Muscle layer of duodenum (tissue), 2 donors: ENCODE measurements at regions not wholly inside any gene's neighbourhood (a gene's known extent, or its start where the extent isn't known, plus 50 kb on each side); places are given as distances from the start of the nearest gene placed in this dataset.

Experiments used
- H3K27ac ChIP-seq: one replicate; pipeline ENCODE4 v1.7.0; 2013; ENCODE audit warnings: mild to moderate bottlenecking, low read length
- H3K27me3 ChIP-seq: one replicate; pipeline ENCODE4 v1.7.0; 2013; ENCODE audit warnings: low read depth, mild to moderate bottlenecking, control low read depth, low read length
- H3K36me3 ChIP-seq, 2 donors: one replicate each; pipeline ENCODE4 v1.7.0; 2013; ENCODE audit warnings: low read length in 2 of 2, control low read depth in 1 of 2, mild to moderate bottlenecking in 1 of 2; ENCODE audit not compliant: insufficient read depth in 2 of 2, control insufficient read depth in 1 of 2
- H3K4me1 ChIP-seq, 2 donors: one replicate each; pipeline ENCODE4 v1.7.0; 2013; ENCODE audit warnings: low read length in 2 of 2, mild to moderate bottlenecking in 2 of 2, control low read depth in 1 of 2, moderate library complexity in 1 of 2; ENCODE audit not compliant: insufficient read depth in 2 of 2, control insufficient read depth in 1 of 2
- H3K4me3 ChIP-seq, 2 donors: one replicate each; pipeline ENCODE4 v1.7.0; 2013; ENCODE audit warnings: low read length in 2 of 2, low read depth in 1 of 2, mild to moderate bottlenecking in 1 of 2
- H3K9me3 ChIP-seq, 2 donors: one replicate each; pipeline ENCODE4 v1.7.0; 2013; ENCODE audit warnings: low read length in 2 of 2, control low read depth in 1 of 2, mild to moderate bottlenecking in 1 of 2; ENCODE audit not compliant: control insufficient read depth in 1 of 2
- donor health status: healthy.

GRCh38 chr12:67442896-67443295 is 173.7 kb downstream of the CAND1 start:
- Histone ChIP-seq H3K4me1 (peaks cover 7 to 12% of the 10 kb centered on the region in 2 donors), H3K4me3 (no peak overlapping the region), H3K36me3 (no peaks in the 10 kb centered on the region), H3K27ac (no peak overlapping the region), H3K9me3 (no peaks in the 10 kb centered on the region), H3K27me3 (no peaks in the 10 kb centered on the region)

- no peaks in the 10 kb centered on the region for H3K27me3 ChIP-seq
- H3K27ac ChIP-seq: no peak overlapping the region
- H3K4me3 ChIP-seq: no peak overlapping the region
- H3K9me3 ChIP-seq: no peaks in the 10 kb centered on the region
- no peaks in the 10 kb centered on the region for H3K36me3 ChIP-seq
- peaks cover 7 to 12% of the 10 kb centered on the region in 2 donors for H3K4me1 ChIP-seq
Observed at GRCh38 chr12:67444542-67444941, 175.4 kb downstream of the CAND1 start.

DNA sequence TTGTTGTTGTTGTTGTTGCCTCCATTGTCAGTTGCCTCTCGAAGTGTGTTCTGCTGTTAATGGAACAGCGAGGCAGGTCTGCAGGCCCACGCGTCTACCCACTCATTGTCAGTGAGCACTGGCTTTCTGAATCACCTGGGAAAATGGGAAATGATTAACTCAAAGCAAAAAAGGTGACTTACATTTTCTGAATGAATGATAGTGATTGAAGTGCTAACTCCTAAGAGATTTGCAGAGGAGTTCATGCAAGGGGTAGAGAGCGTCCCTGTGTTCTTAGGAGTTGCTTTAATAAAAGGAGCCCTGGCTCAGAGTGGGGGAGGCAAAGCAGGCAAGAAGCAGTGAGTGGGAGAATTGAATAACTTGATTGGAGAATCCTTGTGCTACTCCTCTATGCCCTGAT is 177.6 kb downstream of the CAND1 start:
- Histone ChIP-seq H3K36me3 (no peaks in the 10 kb centered on the region), H3K27ac (no peak overlapping the region), H3K4me1 (peaks cover 7 to 8% of the 10 kb centered on the region in 2 donors), H3K27me3 (no peaks in the 10 kb centered on the region), H3K4me3 (no peak overlapping the region), H3K9me3 (no peaks in the 10 kb centered on the region)

- no peak overlapping the region for H3K27ac ChIP-seq
- H3K9me3 ChIP-seq: no peaks in the 10 kb centered on the region
- no peaks in the 10 kb centered on the region for H3K36me3 ChIP-seq
- H3K27me3 ChIP-seq: no peaks in the 10 kb centered on the region
- no peak overlapping the region for H3K4me3 ChIP-seq
- H3K4me1 ChIP-seq: peaks cover 4 to 5% of the 10 kb centered on the region in 2 donors
Observed at GRCh38 chr12:67447180-67447579, 178.0 kb downstream of the CAND1 start.

GRCh38 chr12:67449591-67450052 is 180.5 kb downstream of the CAND1 start:
- Histone ChIP-seq H3K36me3 (no peaks in the 10 kb centered on the region), H3K4me1 (no peaks in the 10 kb centered on the region), H3K9me3 (no peaks in the 10 kb centered on the region), H3K4me3 (no peak overlapping the region), H3K27ac (no peak overlapping the region), H3K27me3 (no peaks in the 10 kb centered on the region)

GRCh38 chr12:67450441-67450840 is 181.3 kb downstream of the CAND1 start:
- H3K4me3 ChIP-seq: no peak overlapping the region
- H3K9me3 ChIP-seq: no peaks in the 10 kb centered on the region
- no peaks in the 10 kb centered on the region for H3K36me3 ChIP-seq
- no peaks in the 10 kb centered on the region for H3K27me3 ChIP-seq
- no peaks in the 10 kb centered on the region for H3K4me1 ChIP-seq
- H3K27ac ChIP-seq: no peak overlapping the region

- Histone ChIP-seq H3K27ac (no peak overlapping the region), H3K36me3 (no peaks in the 10 kb centered on the region), H3K9me3 (no peaks in the 10 kb centered on the region), H3K27me3 (no peaks in the 10 kb centered on the region), H3K4me3 (no peak overlapping the region), H3K4me1 (no peaks in the 10 kb centered on the region)
Observed at GRCh38 chr12:67451206-67451605, 182.0 kb downstream of the CAND1 start.

DNA sequence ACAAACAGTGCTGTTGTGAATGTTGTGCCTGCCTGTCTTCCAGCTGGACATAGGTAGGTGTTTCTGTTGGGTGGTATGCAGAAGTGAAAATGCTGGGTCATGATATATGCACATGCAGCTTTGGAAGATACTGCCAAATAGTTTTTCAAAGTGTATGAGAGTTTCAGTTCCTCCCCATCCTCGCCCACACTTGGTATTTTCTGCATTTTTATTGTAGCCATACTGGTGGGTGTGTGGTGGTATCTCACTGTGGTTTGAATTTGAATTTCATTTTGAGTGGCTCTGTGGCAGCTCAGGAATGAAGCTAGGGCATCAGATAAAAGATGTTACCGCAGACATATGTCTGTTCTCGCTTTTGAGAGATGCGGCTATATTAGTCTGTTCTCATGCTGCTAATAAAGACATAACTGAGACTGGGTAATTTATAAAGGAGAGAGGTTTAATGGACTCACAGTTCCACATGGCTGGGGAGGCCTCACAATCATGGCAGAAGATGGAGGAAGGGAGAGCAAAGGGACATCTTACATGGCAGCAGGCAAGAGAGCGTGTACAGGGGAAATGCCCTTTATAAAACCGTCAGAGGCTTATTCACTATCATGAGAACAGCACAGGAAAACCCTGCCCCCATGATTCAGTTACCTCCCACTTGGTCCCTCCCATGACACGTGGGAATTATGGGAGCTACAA is 183.1 kb downstream of the CAND1 start:
- H3K9me3 ChIP-seq: no peaks in the 10 kb centered on the region
- H3K27ac ChIP-seq: no peak overlapping the region
- H3K4me1 ChIP-seq: peaks cover 3 to 9% of the 10 kb centered on the region in 2 donors
- H3K36me3 ChIP-seq: no peaks in the 10 kb centered on the region
- no peak overlapping the region for H3K4me3 ChIP-seq
- H3K27me3 ChIP-seq: no peaks in the 10 kb centered on the region

DNA sequence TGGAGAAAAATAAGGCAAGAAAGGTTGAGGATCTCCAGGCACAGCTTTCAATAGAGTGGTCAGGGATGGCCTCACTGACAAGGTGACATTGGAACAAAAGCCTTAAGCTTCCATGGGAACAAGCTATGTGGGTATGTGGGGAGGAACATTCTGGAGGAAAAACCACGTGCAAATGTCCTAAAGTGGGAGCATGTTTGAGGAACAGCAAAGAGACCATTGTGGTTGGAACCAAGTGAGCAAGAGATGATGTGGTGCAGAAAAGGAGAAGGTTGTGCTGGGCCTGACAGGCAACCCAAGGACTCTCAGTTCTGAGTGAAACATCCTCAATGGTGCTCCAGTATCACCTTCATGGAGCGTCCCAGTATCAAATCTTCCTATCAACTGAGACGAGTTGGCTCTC is 184.0 kb downstream of the CAND1 start:
- H3K9me3 ChIP-seq: no peaks in the 10 kb centered on the region
- peaks cover 3 to 17% of the 10 kb centered on the region in 2 donors for H3K4me1 ChIP-seq
- H3K4me3 ChIP-seq: no peak overlapping the region
- H3K27me3 ChIP-seq: no peaks in the 10 kb centered on the region
- H3K27ac ChIP-seq: no peak overlapping the region
- no peaks in the 10 kb centered on the region for H3K36me3 ChIP-seq

DNA sequence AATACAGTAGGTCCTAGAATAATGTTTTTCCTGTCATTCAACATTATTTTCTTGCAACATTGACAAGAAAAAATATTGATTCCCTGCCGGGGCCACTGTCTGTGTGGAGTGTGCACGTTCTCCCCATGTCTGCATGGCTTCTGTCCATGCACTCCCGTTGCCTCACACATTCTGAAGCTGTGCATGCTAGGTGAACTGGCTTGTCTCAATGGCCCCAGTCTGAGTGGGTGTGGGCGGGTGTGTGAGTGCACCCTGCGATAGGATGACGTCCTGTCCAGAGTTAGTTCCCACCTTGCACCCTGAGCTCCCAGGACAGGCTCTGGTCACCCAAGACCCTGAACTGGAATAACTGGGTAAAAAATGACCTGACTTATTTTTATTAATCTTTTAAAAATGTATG is 186.1 kb downstream of the CAND1 start:
- no peaks in the 10 kb centered on the region for H3K9me3 ChIP-seq
- H3K4me3 ChIP-seq: no peak overlapping the region
- no peaks in the 10 kb centered on the region for H3K27me3 ChIP-seq
- H3K36me3 ChIP-seq: no peaks in the 10 kb centered on the region
- H3K4me1 ChIP-seq: peaks cover 3 to 17% of the 10 kb centered on the region in 2 donors
- no peak overlapping the region for H3K27ac ChIP-seq

- Histone ChIP-seq H3K4me3 (no peak overlapping the region), H3K9me3 (no peaks in the 10 kb centered on the region), H3K27ac (no peak overlapping the region), H3K4me1 (peaks cover 3 to 17% of the 10 kb centered on the region in 2 donors), H3K36me3 (no peaks in the 10 kb centered on the region), H3K27me3 (no peaks in the 10 kb centered on the region)
Observed at GRCh38 chr12:67456431-67456901, 187.3 kb downstream of the CAND1 start.

- Histone ChIP-seq H3K4me1 (peaks cover 3 to 17% of the 10 kb centered on the region in 2 donors), H3K9me3 (no peaks in the 10 kb centered on the region), H3K27me3 (no peaks in the 10 kb centered on the region), H3K36me3 (no peaks in the 10 kb centered on the region), H3K27ac (no peak overlapping the region), H3K4me3 (no peak overlapping the region)
Observed at GRCh38 chr12:67457136-67457535, 188.0 kb downstream of the CAND1 start.
